GM21423 (cell line): ENCODE measurements at regions not wholly inside any gene's neighbourhood (a gene's known extent, or its start where the extent isn't known, plus 50 kb on each side); places are given as distances from the start of the nearest gene placed in this dataset.
"Not testable (repeated sequence)": the region's sequence is repeated elsewhere in the genome, so short reads cannot be mapped to it uniquely, and the experiment has no call there.

Experiments
- ATAC-seq: cut with Tn5 transposase; IDR thresholded peaks from one replicate; pipeline ENCODE4 v1.9.1; 2021; ENCODE audit warnings: mild to moderate bottlenecking, moderate library complexity; ENCODE audit not compliant: unreplicated experiment

DNA sequence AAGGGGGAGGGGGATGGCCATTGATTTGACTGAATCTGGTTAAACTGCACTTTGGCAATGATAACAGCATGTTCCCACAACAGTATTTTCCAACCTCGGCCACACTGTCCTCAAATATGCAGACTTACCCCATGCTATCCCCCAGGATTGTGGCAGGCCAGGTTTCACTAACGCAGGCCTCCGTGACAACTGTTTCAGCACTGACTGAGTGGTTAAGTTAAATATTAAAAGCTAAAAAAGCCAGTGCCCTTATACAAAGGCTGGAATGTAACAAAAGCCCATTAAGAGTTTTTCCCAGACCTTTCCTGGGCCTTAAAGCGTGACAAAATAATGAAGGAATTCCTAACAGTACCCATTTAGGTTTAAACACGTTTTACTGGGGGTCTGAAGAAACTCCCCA lies 202.9 kb downstream of the USP25 start:
- no peak for ATAC-seq

DNA sequence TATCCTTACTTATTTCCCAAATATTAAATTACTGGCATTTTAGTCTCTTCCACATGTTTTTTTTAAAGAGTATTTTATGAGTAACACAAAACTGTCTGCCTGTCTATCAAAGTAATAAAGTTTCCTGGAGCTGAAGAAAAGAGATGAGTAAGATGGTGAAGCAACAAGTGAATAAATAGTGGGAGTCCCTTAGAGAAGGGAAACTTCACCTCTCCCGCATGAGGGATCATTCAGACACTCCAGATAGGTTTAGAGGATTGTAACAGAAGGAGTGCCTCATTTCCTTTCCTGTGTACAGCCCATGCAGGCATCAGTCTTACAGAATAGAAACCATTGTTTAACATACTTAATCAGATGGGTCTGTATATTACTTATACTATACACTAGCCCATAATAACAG lies 205.7 kb downstream of the USP25 start:
- ATAC-seq: no peak

DNA sequence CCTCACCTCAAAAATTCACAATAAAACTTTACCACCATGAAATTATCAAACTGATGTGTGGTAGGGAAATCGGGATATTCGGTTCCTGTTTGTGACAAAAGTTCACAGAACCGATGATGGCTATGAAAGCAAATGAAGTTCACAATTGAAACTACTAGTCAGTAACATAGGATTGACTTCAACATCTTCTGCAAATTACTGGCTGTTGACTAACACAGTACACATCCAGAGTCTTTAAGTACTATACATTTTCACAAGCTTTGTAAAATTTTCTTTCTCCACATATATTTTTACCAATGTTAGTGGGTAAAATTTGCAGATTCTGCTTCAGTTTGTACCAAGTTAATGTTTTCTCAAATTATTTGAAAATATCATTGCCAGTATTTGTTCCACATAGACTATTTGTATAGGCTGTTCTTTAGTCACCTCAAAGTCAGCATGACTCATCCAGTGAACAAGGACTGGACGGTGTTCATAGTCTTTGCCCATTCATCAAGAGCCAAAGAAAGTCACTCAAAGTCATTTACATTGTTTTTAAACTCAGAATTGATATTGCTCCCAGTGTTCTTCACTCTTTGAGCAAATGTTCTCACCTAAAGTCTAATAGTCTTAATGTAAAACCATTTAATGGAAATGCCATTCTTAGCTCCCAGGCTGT lies 213.4 kb downstream of the USP25 start:
- no peak for ATAC-seq

DNA sequence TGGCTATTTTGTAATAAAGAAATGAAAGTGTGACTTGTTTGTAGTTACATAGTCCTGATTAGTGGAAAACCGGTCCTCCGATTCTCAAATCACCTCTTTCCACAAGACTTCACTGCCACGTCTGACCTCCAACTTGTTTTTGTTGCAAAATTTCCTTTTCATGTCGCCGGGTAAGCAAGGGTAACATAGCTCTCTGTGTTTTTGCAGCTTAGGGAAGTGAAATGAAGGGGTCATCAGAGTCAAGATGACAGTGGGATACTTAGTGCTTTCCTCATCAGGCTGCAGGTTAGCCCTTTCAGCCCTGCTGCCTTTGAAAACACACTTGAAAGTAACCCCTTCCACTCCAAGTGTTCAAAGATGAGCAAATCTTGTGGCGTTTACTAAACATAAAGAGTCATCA lies 217.9 kb downstream of the USP25 start:
- ATAC-seq: no peak

DNA sequence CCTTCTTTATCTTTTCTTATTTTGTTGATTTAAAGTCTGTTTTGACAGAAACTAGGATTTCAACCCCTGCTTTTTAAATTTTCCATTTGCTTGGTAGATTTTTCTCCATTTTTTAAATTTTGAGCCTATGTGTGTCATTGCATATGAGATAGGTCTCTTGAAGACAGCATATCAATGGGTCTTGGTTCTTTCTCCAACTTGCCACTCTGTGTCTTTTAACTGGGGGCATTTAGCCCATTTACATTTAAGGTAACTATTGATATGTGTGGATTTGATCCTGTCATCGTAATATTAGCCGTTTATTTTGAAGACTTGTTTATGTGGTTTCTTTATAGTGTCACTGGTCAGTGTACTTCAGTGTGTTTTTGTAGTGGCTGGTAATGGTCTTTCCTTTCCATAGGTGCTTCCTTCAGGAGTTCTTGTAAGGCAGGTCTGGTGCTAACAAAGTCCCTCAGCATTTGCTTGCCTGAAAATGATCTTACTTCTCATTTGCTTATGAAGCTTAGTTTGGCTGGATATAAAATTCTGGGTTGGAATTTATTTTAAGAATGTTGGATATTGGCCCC lies 223.9 kb downstream of the USP25 start:
- ATAC-seq: no peak

DNA sequence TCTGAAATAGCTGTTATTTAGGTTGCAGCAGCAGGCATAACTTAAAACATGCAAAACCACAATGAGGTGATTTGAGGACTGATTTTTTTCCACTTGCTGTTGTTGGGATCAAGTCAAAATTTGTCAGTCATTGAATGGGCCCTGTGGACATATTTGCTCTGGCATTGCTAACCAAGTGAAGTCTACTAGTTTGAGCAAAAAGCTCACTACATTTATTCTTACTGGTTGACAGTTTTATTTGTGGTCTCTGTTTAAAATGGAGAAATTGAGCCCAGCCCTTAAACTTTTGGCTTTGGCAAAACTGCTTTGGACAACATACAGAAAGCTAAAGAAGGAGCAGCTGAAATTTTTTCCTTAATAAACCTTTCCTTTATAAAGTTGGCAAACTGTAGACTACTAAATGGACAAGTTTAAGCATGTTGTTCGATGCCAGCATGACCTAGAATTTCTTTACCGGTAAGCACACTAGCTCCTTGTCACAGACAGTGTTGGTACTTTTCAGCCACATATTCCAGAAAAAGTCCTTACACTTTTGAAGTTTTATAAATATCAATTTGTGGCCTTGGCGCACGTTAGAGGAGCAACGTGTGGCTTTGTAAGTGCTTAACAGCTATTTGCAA lies 234.6 kb downstream of the USP25 start:
- ATAC-seq: no peak

DNA sequence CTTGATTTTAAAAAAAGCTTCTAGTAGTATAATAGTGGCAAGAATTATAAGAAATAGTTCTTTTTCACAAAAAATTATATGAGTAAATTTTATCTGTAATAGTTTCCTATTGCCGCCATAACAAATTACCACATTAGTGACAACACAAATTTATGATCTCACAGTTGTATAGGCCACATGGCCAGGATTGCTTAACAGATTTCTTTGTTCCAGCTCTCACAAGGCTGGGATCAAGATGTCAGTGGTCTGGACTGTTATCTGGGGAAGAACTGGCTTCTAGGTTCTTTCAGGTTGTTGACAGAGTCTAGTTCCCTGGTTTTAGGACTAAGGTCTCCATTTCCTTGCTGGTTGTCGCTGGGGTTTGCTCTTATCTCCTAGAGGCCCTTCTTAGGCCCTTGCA lies 236.4 kb downstream of the USP25 start:
- ATAC-seq: no peak

DNA sequence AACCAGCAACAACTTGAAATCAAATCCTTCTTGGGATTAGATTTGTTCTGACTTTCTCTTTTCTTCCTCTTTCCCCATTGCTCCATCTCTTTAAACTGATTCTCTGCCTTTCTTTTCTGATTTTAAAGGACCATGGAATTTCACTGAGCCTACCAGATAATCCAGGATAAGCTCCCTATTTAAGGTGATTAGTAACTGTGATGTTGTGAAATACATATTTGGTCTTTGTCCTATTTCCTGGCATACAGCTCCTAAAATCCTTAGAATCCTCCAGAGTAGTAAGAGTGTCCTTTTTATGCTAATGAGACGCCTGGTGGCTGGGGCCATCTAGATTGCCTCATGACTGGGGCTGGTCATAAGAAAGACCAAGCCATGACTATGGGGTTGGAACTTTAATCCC lies 236.9 kb downstream of the USP25 start:
- ATAC-seq: no peak

DNA sequence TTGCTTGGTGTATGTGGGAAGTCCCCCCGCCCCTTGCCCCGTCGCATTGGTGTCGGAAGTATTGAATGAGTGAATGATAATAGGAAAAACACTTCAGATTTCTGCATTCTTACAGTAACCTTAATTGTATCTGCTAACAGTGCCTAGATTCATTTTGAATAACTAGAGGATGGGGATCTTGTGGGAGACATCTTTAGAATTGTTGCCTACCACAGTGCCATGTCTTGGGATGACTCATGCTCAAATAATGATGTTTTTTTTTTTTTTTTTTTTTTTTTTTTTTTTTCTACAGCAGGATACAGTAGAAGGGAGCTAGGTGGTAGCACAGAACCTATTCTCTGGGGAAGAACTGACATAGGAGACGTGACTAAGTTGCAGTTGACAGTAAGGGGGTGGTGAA lies 237.9 kb downstream of the USP25 start:
- no peak for ATAC-seq

DNA sequence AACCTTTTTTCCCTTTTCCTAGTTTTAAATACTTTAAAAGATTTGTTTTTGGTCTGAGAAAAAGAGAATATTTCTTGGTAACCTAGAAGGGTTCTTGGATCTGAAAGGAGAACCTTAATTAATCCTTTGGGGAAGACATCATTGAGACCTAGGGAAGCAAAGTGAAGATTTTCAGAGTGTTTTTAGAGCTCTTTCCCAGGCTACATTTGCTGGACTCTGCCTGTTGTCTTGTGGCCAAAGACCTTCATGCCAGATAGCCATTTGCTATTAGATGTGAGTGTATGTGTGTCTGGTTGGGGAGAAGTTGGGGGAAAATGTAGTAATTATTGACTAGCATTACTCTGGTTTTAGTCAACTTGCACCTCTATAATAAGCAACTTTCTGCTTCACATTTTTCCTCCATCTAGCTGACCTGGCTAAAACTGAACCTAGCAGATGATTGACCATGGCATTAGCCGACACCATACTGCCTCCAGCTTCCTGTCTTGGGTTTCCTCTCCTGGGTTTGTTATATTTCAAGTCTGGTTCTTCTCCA lies 239.1 kb downstream of the USP25 start:
- ATAC-seq: no peak

DNA sequence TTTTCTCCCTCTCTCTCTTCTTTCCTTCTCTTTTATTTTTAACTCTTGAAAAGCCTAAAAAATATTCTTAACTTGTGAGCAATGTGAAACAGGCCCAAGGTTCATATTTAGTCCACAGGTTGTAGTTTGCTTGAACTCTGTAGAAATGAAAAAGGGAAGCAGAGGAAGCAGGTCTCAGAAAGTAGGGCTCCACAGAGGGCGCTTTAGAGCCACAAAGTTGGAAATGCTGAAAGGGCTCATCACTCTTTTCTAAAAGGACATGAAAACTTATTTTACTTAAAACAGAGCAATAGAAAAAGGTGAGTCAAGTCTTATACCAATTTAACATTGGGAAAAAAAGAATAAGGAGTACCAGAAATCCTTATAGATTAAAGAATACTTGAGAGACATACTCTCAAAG lies 247.0 kb downstream of the USP25 start:
- ATAC-seq: no peak

DNA sequence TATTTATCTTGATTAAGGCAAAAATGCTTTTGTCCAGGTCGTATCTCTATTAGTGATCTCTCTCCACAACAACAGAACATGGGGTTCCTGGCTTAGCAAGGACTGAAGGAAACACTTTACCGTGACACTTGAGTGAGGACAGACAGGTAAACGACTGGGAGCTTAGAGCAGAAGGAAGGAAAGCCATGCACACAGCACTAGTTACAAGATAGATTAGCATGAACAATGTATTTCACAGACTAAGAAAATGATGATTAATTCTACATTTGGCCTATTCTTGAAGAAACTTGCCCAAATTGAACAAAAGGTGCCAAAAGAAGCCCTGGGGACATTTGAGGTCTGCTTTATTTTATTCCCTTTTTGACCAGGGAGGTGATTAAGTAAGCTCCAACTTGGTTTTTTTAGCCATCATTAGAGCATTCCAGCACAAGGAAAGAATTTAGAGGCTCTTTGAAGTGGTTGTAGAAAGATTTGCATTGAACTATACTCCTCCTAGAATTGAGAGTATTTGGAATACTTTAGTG lies 248.5 kb downstream of the USP25 start:
- no peak for ATAC-seq

DNA sequence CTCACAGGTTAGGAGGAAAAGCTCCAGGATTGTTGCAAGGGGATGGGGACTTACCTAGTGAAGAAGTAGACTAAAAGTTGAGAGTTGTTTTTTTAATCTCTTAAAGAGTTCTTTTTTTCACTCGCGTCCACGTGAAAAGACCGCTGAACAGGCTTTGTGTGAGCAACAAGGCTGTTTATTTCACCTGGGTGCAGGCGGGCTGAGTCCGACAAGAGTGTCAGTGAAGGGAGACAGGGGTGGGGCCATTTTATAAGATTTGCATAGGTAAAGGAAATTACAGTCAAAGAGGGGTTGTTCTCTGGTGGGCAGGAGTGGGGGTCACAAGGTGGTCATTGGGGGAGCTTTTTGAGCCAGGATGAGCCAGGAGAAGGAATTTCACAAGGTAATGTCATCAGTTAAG lies 249.7 kb downstream of the USP25 start:
- not testable (repeated sequence) for ATAC-seq

DNA sequence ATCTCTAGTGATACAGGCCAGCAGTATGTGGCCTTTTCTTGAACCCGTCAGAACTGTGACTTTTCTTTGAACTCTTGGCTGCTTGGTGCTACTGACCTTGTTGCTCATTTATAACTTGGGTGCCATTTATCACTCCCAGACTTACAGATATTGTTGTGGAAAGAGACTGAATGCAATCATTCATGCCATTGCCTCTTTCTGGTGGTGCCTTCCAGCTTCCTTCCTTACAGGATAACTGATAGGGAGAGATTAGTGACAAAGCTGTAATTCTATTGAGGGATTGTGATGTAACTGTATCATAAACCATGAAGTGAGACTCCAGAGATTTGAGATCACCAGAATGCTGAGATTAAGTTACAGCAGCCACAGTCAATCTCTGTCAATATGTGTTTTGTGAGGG lies 256.5 kb downstream of the USP25 start:
- no peak for ATAC-seq

DNA sequence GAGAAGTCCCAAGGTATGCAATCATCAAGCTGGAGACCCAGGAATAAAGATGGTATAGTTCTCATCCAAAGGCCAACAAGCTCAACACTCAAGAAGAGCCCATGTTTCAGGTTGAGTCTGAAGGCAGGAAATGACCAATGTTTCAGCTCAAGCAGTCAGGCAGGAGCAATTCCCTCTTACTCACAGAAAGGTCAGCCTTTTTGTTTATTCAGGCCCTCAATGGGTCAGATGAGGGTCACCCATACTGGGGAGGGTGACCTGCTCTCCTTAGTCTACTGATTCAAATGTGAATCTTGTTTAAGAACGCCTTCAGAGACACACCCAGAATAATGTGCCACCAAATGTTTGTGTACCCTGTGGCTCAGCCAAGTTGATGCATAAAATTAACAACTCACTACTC lies 262.4 kb downstream of the USP25 start:
- ATAC-seq: no peak

DNA sequence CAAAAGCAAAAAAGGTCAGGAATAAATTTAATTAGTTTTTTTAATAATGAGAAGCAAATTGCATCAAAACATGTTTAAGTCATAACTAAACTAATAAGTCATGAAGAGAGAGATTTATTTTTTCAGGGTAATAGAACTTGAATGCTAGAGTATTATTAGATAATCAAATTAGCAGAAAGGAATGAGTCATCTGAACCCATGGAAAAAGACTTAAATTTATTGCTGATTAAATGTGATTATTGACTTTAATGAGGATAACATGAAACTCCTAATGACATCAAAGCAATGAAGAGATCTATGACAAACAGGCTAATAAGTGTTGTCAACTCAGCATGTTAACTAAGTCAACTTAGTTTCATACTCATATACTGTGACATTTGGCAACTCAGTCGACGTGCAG lies 264.2 kb downstream of the USP25 start:
- no peak for ATAC-seq

DNA sequence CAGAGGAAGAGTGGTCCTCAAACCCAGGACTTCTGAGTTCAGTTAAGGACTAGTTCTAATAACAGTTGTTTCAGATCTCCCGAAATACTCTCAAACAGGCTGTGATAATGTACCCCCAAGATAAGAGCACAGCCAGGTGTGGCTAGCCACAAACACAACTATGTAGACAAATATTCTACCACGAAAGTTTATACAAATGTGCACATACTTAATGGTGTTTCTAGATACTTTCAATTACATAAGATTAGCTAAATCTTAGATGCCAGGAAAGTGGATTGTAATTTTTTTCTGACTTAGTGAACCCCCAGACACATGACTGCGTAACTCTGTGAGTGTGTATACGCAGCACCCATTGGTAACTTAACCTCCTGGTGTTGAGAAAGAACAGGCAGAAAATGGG lies 270.0 kb downstream of the USP25 start:
- ATAC-seq: no peak

DNA sequence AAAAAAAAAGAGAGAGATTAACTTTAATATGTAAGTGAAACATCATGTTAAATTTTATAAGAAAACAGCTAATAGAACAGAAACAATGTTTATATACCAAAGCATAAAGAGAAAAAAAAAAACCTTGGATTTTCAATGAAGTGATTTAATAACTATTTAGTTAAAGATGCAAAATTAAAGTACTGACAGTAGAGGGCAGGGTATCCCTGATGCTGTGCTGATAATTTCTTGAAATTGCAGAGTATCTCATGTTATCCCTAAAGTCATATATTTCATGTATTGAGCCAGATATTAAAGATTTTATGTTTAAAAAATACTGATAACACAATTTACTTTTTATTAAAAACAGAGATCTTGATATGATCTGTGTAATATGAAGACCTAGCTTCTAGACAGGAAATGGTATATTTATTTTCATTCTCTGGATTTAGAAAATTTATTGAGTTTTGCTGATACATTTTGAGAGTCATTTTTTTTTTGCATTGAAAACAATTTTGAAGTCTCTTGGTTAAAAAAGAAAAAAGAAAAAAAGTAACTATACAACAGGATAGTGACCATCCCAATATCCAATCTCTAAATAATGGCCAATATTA lies 273.2 kb downstream of the USP25 start:
- no peak for ATAC-seq

DNA sequence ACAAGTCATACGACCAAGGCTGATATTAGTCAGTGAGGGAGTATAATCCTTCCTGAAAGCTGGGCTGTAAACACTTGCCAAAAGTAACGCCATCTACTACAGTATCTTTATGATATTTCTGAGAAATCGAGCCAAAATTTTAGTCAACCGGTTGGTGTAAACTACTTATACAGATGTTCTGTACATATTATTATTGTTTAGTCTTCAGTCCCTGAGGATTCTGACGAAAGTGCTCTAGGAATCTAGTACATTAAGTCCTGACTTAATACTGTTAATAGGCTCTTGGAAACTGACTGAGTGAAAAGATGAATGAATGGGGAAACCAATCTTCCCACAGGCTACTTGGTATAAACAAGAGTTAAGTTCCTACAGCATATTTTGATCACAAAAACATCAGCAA lies 274.3 kb downstream of the USP25 start:
- ATAC-seq: no peak

DNA sequence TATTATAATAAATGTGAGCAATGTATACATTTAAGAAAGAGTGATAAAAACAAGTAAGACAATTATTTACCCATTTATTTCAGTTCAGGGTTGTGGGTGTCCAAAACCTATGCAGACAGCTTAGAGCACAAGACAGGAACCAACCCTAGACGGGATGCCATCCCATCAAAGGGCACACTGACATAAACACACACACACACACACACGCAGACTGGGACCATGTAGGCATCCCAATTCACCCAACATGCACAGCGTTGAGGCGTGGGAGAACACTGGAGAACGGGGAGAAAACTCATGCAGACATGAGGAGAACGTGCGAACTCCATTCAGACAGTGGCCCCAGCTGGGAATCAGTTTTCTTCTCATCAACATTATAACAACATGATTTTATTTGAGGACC lies 274.7 kb downstream of the USP25 start:
- no peak for ATAC-seq

DNA sequence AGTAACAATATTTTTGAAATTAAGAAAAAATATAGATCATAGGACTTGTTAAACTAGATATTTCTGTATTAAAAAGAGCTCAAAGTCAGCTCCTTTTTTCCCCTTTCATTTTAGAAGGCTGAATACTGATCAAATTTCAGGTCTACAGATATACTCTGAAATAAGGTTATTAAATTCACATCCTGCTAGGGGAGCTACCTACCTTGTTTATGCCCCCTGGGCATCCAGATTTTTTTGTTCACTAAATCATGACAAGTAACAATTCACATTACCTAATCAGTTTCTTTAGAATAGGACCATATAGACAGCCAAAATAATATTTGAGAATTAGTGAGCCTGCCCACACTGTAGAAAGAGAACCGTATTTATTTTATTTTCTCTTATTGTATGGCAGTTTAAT lies 276.2 kb downstream of the USP25 start:
- ATAC-seq: no peak

DNA sequence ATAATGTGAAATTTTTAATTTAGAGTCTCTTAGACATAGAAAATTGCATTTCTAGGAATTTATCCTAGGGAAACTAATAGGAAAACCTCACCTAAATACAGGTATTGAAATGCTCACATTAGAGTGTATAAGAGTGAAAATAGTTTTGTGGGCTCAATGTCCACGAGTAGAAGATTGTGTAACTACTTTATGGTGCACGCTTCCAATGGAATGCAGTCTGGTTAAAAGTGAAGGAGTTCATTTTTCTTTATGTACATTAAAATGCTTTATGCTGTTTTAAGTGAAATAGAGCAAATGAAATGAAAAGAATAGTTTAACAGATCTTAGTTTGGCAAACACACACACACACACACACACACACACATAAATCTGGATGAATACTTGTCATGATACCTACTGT lies 278.2 kb downstream of the USP25 start:
- no peak for ATAC-seq
